GM12878 (cell line): ENCODE measurements at regions not wholly inside any gene's neighbourhood (a gene's known extent, or its start where the extent isn't known, plus 50 kb on each side); places are given as distances from the start of the nearest gene placed in this dataset.

Experiments
- CTCF ChIP-seq, 3 experiments: IDR thresholded peaks in 2 of 3; conservative IDR thresholded peaks in 1 of 3; 2 replicates each; pipeline ENCODE4 v1.5.1; 2011; ENCODE audit warnings: low read depth in 3 of 3, low read length in 3 of 3, mild to moderate bottlenecking in 3 of 3, control low read depth in 2 of 3, moderate library complexity in 2 of 3, inconsistent platforms in 1 of 3, mixed read lengths in 1 of 3; ENCODE audit not compliant: control insufficient read depth in 2 of 3, insufficient read depth in 1 of 3; ENCODE audit errors: extremely low read depth in 1 of 3
- DPF2 ChIP-seq: fragments of 450-650 bp; IDR thresholded peaks from 2 replicates; pipeline ENCODE4 v1.6.1; 2017; ENCODE audit warnings: mild to moderate bottlenecking
- EZH2 ChIP-seq: IDR thresholded peaks from 2 replicates; pipeline ENCODE4 v1.6.1; 2012; ENCODE audit warnings: low read depth, mild to moderate bottlenecking, control low read depth, inconsistent platforms, low read length, borderline replicate concordance; ENCODE audit not compliant: control insufficient read depth
- HDAC6 ChIP-seq: fragments of 200-600 bp; sonication (generic); IDR thresholded peaks from one replicate; pipeline ENCODE4 v1.8.0; 2017; ENCODE audit warnings: antibody characterized with exemption; ENCODE audit not compliant: unreplicated experiment
- KDM1A ChIP-seq: fragments of 200-600 bp; sonication (generic); IDR thresholded peaks from 2 replicates; pipeline ENCODE4 v1.6.1; 2016; ENCODE audit warnings: borderline replicate concordance
- KLF5 ChIP-seq: fragments of 450-650 bp; IDR thresholded peaks from 2 replicates; pipeline ENCODE4 v1.6.1; 2014; ENCODE audit warnings: mild to moderate bottlenecking; ENCODE audit not compliant: partially characterized antibody
- POLR2A ChIP-seq: IDR thresholded peaks from 2 replicates; pipeline ENCODE4 v1.6.1; 2011; ENCODE audit warnings: low read depth, mild to moderate bottlenecking, low read length
- RBBP5 ChIP-seq: fragments of 200-600 bp; sonication (generic); conservative IDR thresholded peaks from 2 replicates; pipeline ENCODE4 v1.6.1; 2016
- SIN3A ChIP-seq: IDR thresholded peaks from 2 replicates; pipeline ENCODE4 v1.6.1; 2012; ENCODE audit warnings: low read depth, low read length, improper control_type of control experiment
- SMAD1 ChIP-seq: fragments of 450-650 bp; IDR thresholded peaks from 2 replicates; pipeline ENCODE4 v1.6.1; 2018; ENCODE audit warnings: mild to moderate bottlenecking, low read depth; ENCODE audit not compliant: partially characterized antibody
- SMARCA5 ChIP-seq: fragments of 450-650 bp; IDR thresholded peaks from 2 replicates; pipeline ENCODE4 v1.6.1; 2017; ENCODE audit warnings: mild to moderate bottlenecking
- TBL1XR1 ChIP-seq: IDR thresholded peaks from 2 replicates; pipeline ENCODE4 v1.6.1; 2012; ENCODE audit warnings: low read depth, low read length, improper control_type of control experiment
- YY1 ChIP-seq: IDR thresholded peaks from 2 replicates; pipeline ENCODE4 v1.6.1; 2011; ENCODE audit warnings: low read depth, mild to moderate bottlenecking, low read length
- TF ChIP-seq, protein P1 (sequence below): IDR thresholded peaks from 2 replicates; pipeline ENCODE4 v1.6.1; 2012; ENCODE audit warnings: improper control_type of control experiment, low read depth, low read length; ENCODE audit not compliant: insufficient replicate concordance

GRCh38 chr11:109109150-109109549 lies 312.8 kb upstream of the C11orf87 start:
- TF ChIP-seq POLR2A, result no peak
- TF ChIP-seq EZH2, result no peak
- no peak for TF ChIP-seq CTCF (IDR thresholded peaks at IDR 0.05 in 2 of 3, conservative IDR thresholded peaks at IDR 0.05 in 1 of 3; ENCODE audit: control insufficient read depth in 2 of 3, extremely low read depth in 1 of 3, insufficient read depth in 1 of 3, low read depth in 3 of 3, low read length in 3 of 3)
- TF ChIP-seq KDM1A, result no peak
- no peak for TF ChIP-seq KLF5
- TF ChIP-seq DPF2, result no peak
- TF ChIP-seq HDAC6, result no peak
- TF ChIP-seq TBL1XR1, result no peak
- TF ChIP-seq, protein P1, sequence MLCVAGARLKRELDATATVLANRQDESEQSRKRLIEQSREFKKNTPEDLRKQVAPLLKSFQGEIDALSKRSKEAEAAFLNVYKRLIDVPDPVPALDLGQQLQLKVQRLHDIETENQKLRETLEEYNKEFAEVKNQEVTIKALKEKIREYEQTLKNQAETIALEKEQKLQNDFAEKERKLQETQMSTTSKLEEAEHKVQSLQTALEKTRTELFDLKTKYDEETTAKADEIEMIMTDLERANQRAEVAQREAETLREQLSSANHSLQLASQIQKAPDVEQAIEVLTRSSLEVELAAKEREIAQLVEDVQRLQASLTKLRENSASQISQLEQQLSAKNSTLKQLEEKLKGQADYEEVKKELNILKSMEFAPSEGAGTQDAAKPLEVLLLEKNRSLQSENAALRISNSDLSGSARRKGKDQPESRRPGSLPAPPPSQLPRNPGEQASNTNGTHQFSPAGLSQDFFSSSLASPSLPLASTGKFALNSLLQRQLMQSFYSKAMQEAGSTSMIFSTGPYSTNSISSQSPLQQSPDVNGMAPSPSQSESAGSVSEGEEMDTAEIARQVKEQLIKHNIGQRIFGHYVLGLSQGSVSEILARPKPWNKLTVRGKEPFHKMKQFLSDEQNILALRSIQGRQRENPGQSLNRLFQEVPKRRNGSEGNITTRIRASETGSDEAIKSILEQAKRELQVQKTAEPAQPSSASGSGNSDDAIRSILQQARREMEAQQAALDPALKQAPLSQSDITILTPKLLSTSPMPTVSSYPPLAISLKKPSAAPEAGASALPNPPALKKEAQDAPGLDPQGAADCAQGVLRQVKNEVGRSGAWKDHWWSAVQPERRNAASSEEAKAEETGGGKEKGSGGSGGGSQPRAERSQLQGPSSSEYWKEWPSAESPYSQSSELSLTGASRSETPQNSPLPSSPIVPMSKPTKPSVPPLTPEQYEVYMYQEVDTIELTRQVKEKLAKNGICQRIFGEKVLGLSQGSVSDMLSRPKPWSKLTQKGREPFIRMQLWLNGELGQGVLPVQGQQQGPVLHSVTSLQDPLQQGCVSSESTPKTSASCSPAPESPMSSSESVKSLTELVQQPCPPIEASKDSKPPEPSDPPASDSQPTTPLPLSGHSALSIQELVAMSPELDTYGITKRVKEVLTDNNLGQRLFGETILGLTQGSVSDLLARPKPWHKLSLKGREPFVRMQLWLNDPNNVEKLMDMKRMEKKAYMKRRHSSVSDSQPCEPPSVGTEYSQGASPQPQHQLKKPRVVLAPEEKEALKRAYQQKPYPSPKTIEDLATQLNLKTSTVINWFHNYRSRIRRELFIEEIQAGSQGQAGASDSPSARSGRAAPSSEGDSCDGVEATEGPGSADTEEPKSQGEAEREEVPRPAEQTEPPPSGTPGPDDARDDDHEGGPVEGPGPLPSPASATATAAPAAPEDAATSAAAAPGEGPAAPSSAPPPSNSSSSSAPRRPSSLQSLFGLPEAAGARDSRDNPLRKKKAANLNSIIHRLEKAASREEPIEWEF, result no peak
- no peak for TF ChIP-seq RBBP5
- TF ChIP-seq SMAD1, result no peak
- no peak for TF ChIP-seq SIN3A
- TF ChIP-seq SMARCA5, result no peak
- TF ChIP-seq YY1, result no peak
